GM10248 (cell line): ENCODE measurements at regions not wholly inside any gene's neighbourhood (a gene's known extent, or its start where the extent isn't known, plus 50 kb on each side); places are given as distances from the start of the nearest gene placed in this dataset.

Source experiments
- CTCF ChIA-PET: fragments of 300-600 bp; sonication (Branson Sonifier 250); formaldehyde crosslinking; extraction: SDS; loops from one replicate; lab custom pipeline; 2021; ENCODE audit warnings: antibody characterized with exemption; lab: Yijun Ruan, JAX
- POLR2A ChIA-PET: fragments of 350-650 bp; sonication (Branson Sonifier 250); formaldehyde crosslinking; extraction: SDS; loops from one replicate; lab custom pipeline; 2020; ENCODE audit warnings: antibody characterized with exemption; lab: Yijun Ruan, JAX
- DNase-seq: peaks from one replicate; pipeline ENCODE4 v3.0.0; 2012; ENCODE audit errors: extremely low spot score
- TF ChIP-seq, protein P1 (sequence below): IDR thresholded peaks from 2 replicates; pipeline ENCODE4 v1.5.1; 2012; ENCODE audit warnings: mild to moderate bottlenecking, low read depth; ENCODE audit errors: extremely low read depth, missing control alignments, control extremely low read depth

DNA sequence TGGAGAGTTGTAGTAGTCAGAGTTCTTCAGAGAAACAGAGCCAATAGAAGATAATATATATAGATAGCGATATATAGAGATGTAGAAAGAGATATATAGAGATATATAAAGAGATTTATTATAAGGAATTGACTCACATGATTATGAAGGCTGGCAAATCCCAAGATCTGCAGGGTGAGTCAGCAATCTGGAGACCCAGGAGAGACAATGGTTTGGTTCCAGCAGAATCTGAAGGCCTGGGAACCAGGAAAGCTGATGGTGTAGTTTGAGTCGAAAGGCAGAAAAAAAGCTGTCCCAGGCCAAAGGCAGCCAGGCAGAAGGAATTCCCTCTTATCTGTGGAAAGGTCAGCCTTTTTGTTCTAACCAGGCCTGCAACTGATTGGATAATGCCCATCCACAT lies 194.1 kb downstream of the NUFIP1 start:
- TF ChIP-seq, protein P1, sequence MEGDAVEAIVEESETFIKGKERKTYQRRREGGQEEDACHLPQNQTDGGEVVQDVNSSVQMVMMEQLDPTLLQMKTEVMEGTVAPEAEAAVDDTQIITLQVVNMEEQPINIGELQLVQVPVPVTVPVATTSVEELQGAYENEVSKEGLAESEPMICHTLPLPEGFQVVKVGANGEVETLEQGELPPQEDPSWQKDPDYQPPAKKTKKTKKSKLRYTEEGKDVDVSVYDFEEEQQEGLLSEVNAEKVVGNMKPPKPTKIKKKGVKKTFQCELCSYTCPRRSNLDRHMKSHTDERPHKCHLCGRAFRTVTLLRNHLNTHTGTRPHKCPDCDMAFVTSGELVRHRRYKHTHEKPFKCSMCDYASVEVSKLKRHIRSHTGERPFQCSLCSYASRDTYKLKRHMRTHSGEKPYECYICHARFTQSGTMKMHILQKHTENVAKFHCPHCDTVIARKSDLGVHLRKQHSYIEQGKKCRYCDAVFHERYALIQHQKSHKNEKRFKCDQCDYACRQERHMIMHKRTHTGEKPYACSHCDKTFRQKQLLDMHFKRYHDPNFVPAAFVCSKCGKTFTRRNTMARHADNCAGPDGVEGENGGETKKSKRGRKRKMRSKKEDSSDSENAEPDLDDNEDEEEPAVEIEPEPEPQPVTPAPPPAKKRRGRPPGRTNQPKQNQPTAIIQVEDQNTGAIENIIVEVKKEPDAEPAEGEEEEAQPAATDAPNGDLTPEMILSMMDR = no peak
- no peak for DNase-seq
- ChIA-PET CTCF (no interaction called here), POLR2A (no interaction called here)

DNA sequence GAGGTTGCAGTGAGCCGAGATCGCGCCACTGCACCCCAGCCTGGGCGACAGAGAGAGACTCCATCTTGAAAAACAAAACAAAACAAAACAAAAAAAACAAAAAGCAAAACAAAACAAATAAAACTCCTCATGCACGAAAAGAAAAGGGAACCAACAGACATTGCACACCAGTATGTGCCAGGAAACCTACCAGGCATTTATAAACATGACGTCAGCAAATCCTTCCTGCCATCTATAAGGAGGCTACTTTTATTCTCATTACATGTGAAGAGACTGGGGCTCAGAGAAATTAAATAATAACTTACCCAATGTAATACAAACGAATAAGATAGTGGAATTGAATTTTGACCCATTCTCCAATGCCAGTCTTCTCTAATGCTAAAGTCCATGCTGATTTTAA lies 197.2 kb downstream of the NUFIP1 start:
- TF ChIP-seq, protein P1 = no peak
- DNase-seq = no peak
- CTCF ChIA-PET = no interaction called here
- POLR2A ChIA-PET = no interaction called here

DNA sequence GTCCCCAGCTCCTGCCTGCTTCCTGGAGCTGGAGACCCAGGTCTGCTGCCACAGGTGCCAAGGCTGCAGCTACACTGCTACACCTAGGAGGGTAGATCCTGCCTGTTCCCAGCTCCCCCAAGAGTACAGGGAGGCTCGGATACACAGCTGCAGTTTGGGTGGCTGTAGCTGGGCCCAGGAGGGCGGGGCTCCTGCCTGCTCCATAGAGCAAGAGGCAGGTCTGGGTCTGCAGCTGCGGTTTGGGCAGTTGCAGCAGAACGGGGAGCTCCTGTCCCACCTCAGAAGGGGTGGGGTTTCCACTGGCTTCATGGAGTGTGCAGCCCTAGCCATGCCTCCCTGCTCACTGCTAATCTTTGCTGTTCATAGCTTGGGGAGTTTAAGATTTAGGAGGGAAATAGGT lies 199.0 kb downstream of the NUFIP1 start:
- ChIA-PET CTCF (interaction anchor here (1.0 to 2.0 kb wide), 4 partner anchors 14 to 306 kb away, joined by 3 to 9 read pairs (median 4); no protein-coding TSS in a partner anchor), POLR2A (interaction anchor here (0.6 kb wide), 1 partner anchor 170 kb away, joined by 3 read pairs; no protein-coding TSS in a partner anchor)
- DNase-seq = no peak
- TF ChIP-seq, protein P1 = no peak

DNA sequence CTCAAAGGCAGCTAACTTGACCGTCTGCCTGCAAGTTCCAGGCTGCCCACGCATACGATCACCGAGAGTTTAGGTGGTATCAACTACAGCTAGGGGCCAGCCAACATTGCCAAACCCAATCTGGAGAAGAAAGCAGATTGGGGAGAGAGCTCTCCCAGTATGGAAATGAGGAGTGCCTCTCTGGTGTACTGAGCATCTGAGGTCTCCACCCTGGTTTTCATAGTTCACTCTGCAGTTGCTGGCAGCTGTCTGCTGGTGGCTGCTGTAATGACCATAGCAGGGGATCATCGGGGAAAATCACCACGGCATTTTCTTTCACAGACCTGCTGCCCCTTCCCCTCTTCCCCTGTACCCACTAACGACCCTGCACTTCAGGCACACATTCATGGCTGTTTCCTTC lies 201.7 kb downstream of the NUFIP1 start:
- DNase-seq = no peak
- TF ChIP-seq, protein P1 = no peak
- POLR2A ChIA-PET = interaction anchor here (0.6 kb wide), 1 partner anchor 17 kb away, joined by 3 read pairs; no protein-coding TSS in a partner anchor
- CTCF ChIA-PET = no interaction called here

DNA sequence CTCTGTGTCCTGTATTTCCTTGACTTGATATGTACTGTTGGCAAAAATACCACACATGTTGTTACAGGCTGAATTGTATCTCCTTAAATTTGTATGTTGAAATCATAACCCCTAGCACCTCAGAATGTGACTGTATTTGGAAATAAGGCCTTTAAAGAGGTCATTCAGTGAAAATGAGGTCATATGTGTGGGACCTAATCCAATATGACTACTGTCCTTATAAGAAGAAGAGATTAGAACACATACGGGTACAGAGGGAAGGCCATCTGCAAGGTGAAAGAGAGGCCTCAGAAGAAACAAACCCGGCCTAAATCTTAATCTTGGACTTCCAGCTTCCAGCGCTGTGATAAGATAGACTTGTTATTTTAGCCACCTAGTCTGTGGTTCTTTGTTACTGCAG lies 202.5 kb downstream of the NUFIP1 start:
- TF ChIP-seq, protein P1 = no peak
- POLR2A ChIA-PET = no interaction called here
- CTCF ChIA-PET = no interaction called here
- no peak for DNase-seq

DNA sequence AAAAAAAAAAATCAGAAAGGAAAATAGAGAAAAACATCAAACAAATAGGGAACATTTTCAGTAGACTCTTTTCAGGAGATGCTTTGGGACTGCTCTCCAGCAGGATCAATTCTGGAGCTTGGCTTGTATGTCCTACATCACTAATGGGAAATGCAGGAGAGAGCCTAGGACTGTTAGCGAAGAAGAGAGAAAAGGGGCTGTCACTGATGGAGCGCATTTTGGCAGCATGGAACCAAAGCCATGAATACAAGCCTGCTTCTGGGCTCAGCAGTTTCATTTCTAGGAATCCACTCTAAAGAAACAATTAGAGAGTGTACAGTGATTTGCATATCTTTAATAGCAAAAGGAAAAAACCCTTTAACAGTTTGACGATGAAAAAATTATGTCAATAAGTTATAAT lies 203.9 kb downstream of the NUFIP1 start:
- CTCF ChIA-PET = no interaction called here
- TF ChIP-seq, protein P1 = no peak
- POLR2A ChIA-PET = no interaction called here

More for the DNA sequence above, 203.9 kb downstream of the NUFIP1 start:
- DNase-seq = no peak
